H1 (cell line): ENCODE measurements at regions not wholly inside any gene's neighbourhood (a gene's known extent, or its start where the extent isn't known, plus 50 kb on each side); places are given as distances from the start of the nearest gene placed in this dataset.

Experiments used
- CTCF ChIA-PET: fragments of 300-600 bp; sonication (Branson Sonifier 250); formaldehyde crosslinking; loops from one replicate; lab custom pipeline; 2021; ENCODE audit not compliant: partially characterized antibody; lab: Charles Lee
- POLR2A ChIA-PET: fragments of 300-600 bp; sonication (Branson Sonifier 250); formaldehyde crosslinking; loops from one replicate; lab custom pipeline; 2021; ENCODE audit warnings: inconsistent platforms; ENCODE audit not compliant: partially characterized antibody; lab: Charles Lee
- DNase-seq, 2 experiments: peaks; one replicate each; pipeline versions ENCODE4 v3.0.0 to v3.0.0-alpha.2; 2010 to 2022; ENCODE audit warnings: low spot score in 2 of 2, low read depth in 1 of 2, mixed read lengths in 1 of 2
- FAIRE-seq: peaks from 2 replicates; lab custom pipeline; 2011; peaks lifted over from hg19 to GRCh38; lab: Jason Lieb, UNC
- H2AFZ ChIP-seq: 2 replicates; pipeline ENCODE4 v1.8.1; 2012; ENCODE audit warnings: low read length, inconsistent platforms
- H2AK5ac ChIP-seq: 2 replicates; pipeline ENCODE4 v1.6.1; 2013; ENCODE audit warnings: low read depth, low read length
- H2BK120ac ChIP-seq: replicated peaks from 2 replicates; pipeline ENCODE3; 2013; ENCODE audit warnings: low read depth, low read length, inconsistent platforms
- H2BK12ac ChIP-seq: 2 replicates; pipeline ENCODE4 v1.6.1; 2013; ENCODE audit warnings: low read depth, low read length
- H2BK15ac ChIP-seq: 2 replicates; pipeline ENCODE4 v1.6.1; 2013; ENCODE audit warnings: low read length
- H2BK20ac ChIP-seq: 2 replicates; pipeline ENCODE4 v1.6.1; 2013; ENCODE audit warnings: low read length
- H2BK5ac ChIP-seq: 2 replicates; pipeline ENCODE4 v1.6.1; 2013; ENCODE audit warnings: low read depth, low read length
- H3K14ac ChIP-seq: 2 replicates; pipeline ENCODE4 v1.6.1; 2013; ENCODE audit warnings: inconsistent platforms; ENCODE audit not compliant: insufficient read length
- H3K18ac ChIP-seq: 2 replicates; pipeline ENCODE4 v1.6.1; 2013; ENCODE audit warnings: low read length; ENCODE audit errors: extremely low read depth
- H3K23ac ChIP-seq: 2 replicates; pipeline ENCODE4 v1.6.1; 2013; ENCODE audit warnings: inconsistent platforms; ENCODE audit not compliant: insufficient read length
- H3K23me2 ChIP-seq: 2 replicates; pipeline ENCODE4 v1.6.1; 2013; ENCODE audit warnings: low read depth, low read length
- H3K27ac ChIP-seq: 2 replicates; pipeline ENCODE4 v1.6.1; 2011; ENCODE audit warnings: low read depth, low read length, inconsistent platforms
- H3K27me3 ChIP-seq, 4 experiments: replicated peaks in 1 of 4; 1 replicate in 1 of 4; 2 replicates in 3 of 4; pipeline versions ENCODE4 v1.6.1 to v1.8.1; 2011 to 2013; ENCODE audit warnings: low read length in 3 of 4, mild to moderate bottlenecking in 3 of 4, inconsistent platforms in 2 of 4, mixed read lengths in 2 of 4, moderate library complexity in 1 of 4; ENCODE audit not compliant: control insufficient read depth in 3 of 4, insufficient read depth in 3 of 4; ENCODE audit errors: extremely low read depth in 1 of 4
- H3K36me3 ChIP-seq, 4 experiments: 2 replicates each; pipeline versions ENCODE4 v1.6.1 to v1.8.1; 2011 to 2013; ENCODE audit warnings: mild to moderate bottlenecking in 4 of 4, low read length in 3 of 4, moderate library complexity in 2 of 4, control low read depth in 1 of 4, inconsistent platforms in 1 of 4; ENCODE audit not compliant: insufficient read depth in 4 of 4, control insufficient read depth in 2 of 4
- H3K4ac ChIP-seq: replicated peaks from 2 replicates; pipeline ENCODE3; 2013; ENCODE audit warnings: low read length, low read depth, mixed read lengths, inconsistent platforms; ENCODE audit not compliant: insufficient read length
- H3K4me1 ChIP-seq, 4 experiments: replicated peaks in 1 of 4; 1 replicate in 1 of 4; 2 replicates in 3 of 4; pipeline versions ENCODE4 v1.6.1 to v1.8.1; 2011 to 2013; ENCODE audit warnings: low read length in 3 of 4, inconsistent platforms in 2 of 4, mixed read lengths in 1 of 4; ENCODE audit not compliant: insufficient read depth in 4 of 4, control insufficient read depth in 3 of 4
- H3K4me2 ChIP-seq, 2 experiments: 2 replicates each; pipeline versions ENCODE4 v1.6.1 to v1.8.1; 2011 to 2013; ENCODE audit warnings: low read depth in 2 of 2, low read length in 2 of 2, control low read depth in 1 of 2, inconsistent platforms in 1 of 2, mild to moderate bottlenecking in 1 of 2; ENCODE audit not compliant: insufficient read depth in 1 of 2
- H3K4me3 ChIP-seq, 4 experiments: fragments of 200-600, 300-600 bp in 1 of 4; sonication (generic), shearing (Covaris generic), sonication (Bioruptor Twin) in 1 of 4; 2 replicates each; pipeline versions ENCODE4 v1.5.1 to v1.8.1; 2011 to 2016; ENCODE audit warnings: low read length in 4 of 4, low read depth in 3 of 4, control low read depth in 2 of 4, inconsistent platforms in 2 of 4, mild to moderate bottlenecking in 2 of 4, mixed read lengths in 1 of 4, moderate library complexity in 1 of 4; ENCODE audit not compliant: insufficient read depth in 2 of 4; ENCODE audit errors: extremely low read depth in 1 of 4
- H3K56ac ChIP-seq: replicated peaks from 2 replicates; pipeline ENCODE3; 2013; ENCODE audit warnings: low read depth, mild to moderate bottlenecking, mixed read lengths, low read length, inconsistent platforms; ENCODE audit not compliant: insufficient read length
- H3K79me1 ChIP-seq: 2 replicates; pipeline ENCODE4 v1.6.1; 2013; ENCODE audit warnings: low read depth, low read length, control low read depth
- H3K79me2 ChIP-seq, 2 experiments: 2 replicates each; pipeline versions ENCODE4 v1.6.1 to v1.8.1; 2012 to 2013; ENCODE audit warnings: low read length in 2 of 2, mild to moderate bottlenecking in 2 of 2, inconsistent platforms in 1 of 2; ENCODE audit not compliant: insufficient read depth in 2 of 2, control insufficient read depth in 1 of 2
- H3K9ac ChIP-seq, 4 experiments: replicated peaks in 1 of 4; 1 replicate in 1 of 4; 2 replicates in 3 of 4; pipeline versions ENCODE4 v1.6.1 to v1.8.1; 2011 to 2013; ENCODE audit warnings: low read depth in 3 of 4, low read length in 3 of 4, control low read depth in 2 of 4, mild to moderate bottlenecking in 2 of 4, moderate library complexity in 2 of 4, inconsistent platforms in 1 of 4; ENCODE audit errors: extremely low read depth in 1 of 4
- H3K9me3 ChIP-seq, 2 experiments: 2 replicates each; pipeline versions ENCODE4 v1.6.1 to v1.8.1; 2012 to 2013; ENCODE audit warnings: mild to moderate bottlenecking in 2 of 2, moderate library complexity in 2 of 2, control low read depth in 1 of 2, inconsistent platforms in 1 of 2, low read depth in 1 of 2, low read length in 1 of 2, mixed read lengths in 1 of 2; ENCODE audit not compliant: insufficient read depth in 2 of 2
- H4K20me1 ChIP-seq, 2 experiments: replicated peaks in 1 of 2; 2 replicates each; pipeline versions ENCODE3 to v1.8.1; 2011 to 2013; ENCODE audit warnings: inconsistent platforms in 2 of 2, low read length in 2 of 2, mild to moderate bottlenecking in 1 of 2; ENCODE audit not compliant: insufficient read depth in 2 of 2, control insufficient read depth in 1 of 2
- H4K5ac ChIP-seq: 2 replicates; pipeline ENCODE4 v1.6.1; 2013; ENCODE audit warnings: low read length, low read depth, mixed read lengths, inconsistent platforms; ENCODE audit not compliant: insufficient read length
- H4K8ac ChIP-seq: 2 replicates; pipeline ENCODE4 v1.8.0; 2013; ENCODE audit warnings: mild to moderate bottlenecking, moderate library complexity, low read length, inconsistent platforms; ENCODE audit not compliant: insufficient read depth; ENCODE audit errors: extremely low read depth
- H4K91ac ChIP-seq: replicated peaks from 2 replicates; pipeline ENCODE3; 2013; ENCODE audit warnings: low read length, mixed read lengths, inconsistent platforms; ENCODE audit not compliant: insufficient read length
- ASH2L ChIP-seq: fragments of 200-600, 300-600 bp; sonication (generic); IDR thresholded peaks from one replicate; pipeline ENCODE4 v1.7.1; 2017; ENCODE audit warnings: low read length
- CBX8 ChIP-seq: fragments of 300-800, 300-1000 bp; sonication (generic); IDR thresholded peaks from 2 replicates; pipeline ENCODE4 v1.7.1; 2016; ENCODE audit warnings: low read depth, low read length, borderline replicate concordance
- CEBPB ChIP-seq: IDR thresholded peaks from 2 replicates; pipeline ENCODE4 v1.6.1; 2012; ENCODE audit warnings: low read depth, low read length
- EP300 ChIP-seq, 2 experiments: IDR thresholded peaks; 1 replicate in 1 of 2; 2 replicates in 1 of 2; pipeline ENCODE4 v1.6.1; 2011 to 2012; ENCODE audit warnings: low read depth in 2 of 2, low read length in 2 of 2, mild to moderate bottlenecking in 2 of 2, borderline replicate concordance in 1 of 2, inconsistent platforms in 1 of 2, moderate library complexity in 1 of 2
- JUND ChIP-seq: IDR thresholded peaks from 2 replicates; pipeline ENCODE4 v1.6.1; 2011; ENCODE audit warnings: mild to moderate bottlenecking, improper control_type of control experiment, low read length
- MAFK ChIP-seq: IDR thresholded peaks from 2 replicates; pipeline ENCODE4 v1.6.1; 2012; ENCODE audit warnings: low read depth, mild to moderate bottlenecking, improper control_type of control experiment, low read length
- POLR2A ChIP-seq, 2 experiments: IDR thresholded peaks; 1 replicate in 1 of 2; 2 replicates in 1 of 2; pipeline ENCODE4 v1.6.1; 2011; ENCODE audit warnings: low read depth in 2 of 2, low read length in 2 of 2, mild to moderate bottlenecking in 2 of 2; ENCODE audit errors: control extremely low read depth in 1 of 2
- RAD21 ChIP-seq, 2 experiments: IDR thresholded peaks in 1 of 2; conservative IDR thresholded peaks in 1 of 2; 2 replicates each; pipeline ENCODE4 v1.6.1; 2011; ENCODE audit warnings: low read depth in 2 of 2, low read length in 2 of 2, improper control_type of control experiment in 1 of 2, inconsistent platforms in 1 of 2, mild to moderate bottlenecking in 1 of 2, moderate library complexity in 1 of 2
- RBBP5 ChIP-seq: IDR thresholded peaks from 2 replicates; pipeline ENCODE4 v1.7.1; 2012; ENCODE audit warnings: low read depth, mild to moderate bottlenecking, inconsistent platforms, low read length, moderate library complexity, borderline replicate concordance
- RNF2 ChIP-seq: fragments of 200-900, 300-1000 bp; sonication (generic); IDR thresholded peaks from 2 replicates; pipeline ENCODE4 v1.7.1; 2016; ENCODE audit warnings: borderline replicate concordance, low read depth, mild to moderate bottlenecking, antibody characterized with exemption, low read length; ENCODE audit not compliant: poor library complexity, severe bottlenecking; ENCODE audit errors: missing control alignments
- SIN3A ChIP-seq, 2 experiments: IDR thresholded peaks in 1 of 2; conservative IDR thresholded peaks in 1 of 2; 2 replicates each; pipeline ENCODE4 v1.6.1; 2011 to 2012; ENCODE audit warnings: low read length in 2 of 2, improper control_type of control experiment in 1 of 2, low read depth in 1 of 2, mild to moderate bottlenecking in 1 of 2
- SIRT6 ChIP-seq: IDR thresholded peaks from one replicate; pipeline ENCODE4 v1.7.1; 2012; ENCODE audit warnings: low read length, inconsistent platforms
- TBP ChIP-seq: IDR thresholded peaks from 2 replicates; pipeline ENCODE4 v1.6.1; 2011; ENCODE audit warnings: low read depth, low read length, improper control_type of control experiment
- WGBS, 2 experiments: shearing (Covaris generic) in 1 of 2; methylation state at CpG; one replicate each; pipeline versions ENCODE4 v1.1.6 to v1.1.7; 2013 to 2015; ENCODE audit warnings: low lambda C conversion rate in 2 of 2, mixed read lengths in 2 of 2, inconsistent platforms in 1 of 2, low coverage in 1 of 2, missing lambda C conversion rate in 1 of 2; ENCODE audit not compliant: insufficient replicate concordance in 2 of 2, insufficient coverage in 1 of 2, insufficient read length in 1 of 2; ENCODE audit errors: extremely low coverage in 1 of 2, missing lambda C conversion rate in 1 of 2; 5-methylcytosine and 5-hydroxymethylcytosine counted together

GRCh38 chr3:43159131-43159875 lies 53.4 kb upstream of the POMGNT2 start:
- Histone ChIP-seq H3K56ac (no peak overlapping the region), H2BK5ac (no peak overlapping the region), H2BK20ac (no peak overlapping the region), H4K20me1 (no peaks in the 10 kb centered on the region), H3K36me3 (no peaks in the 10 kb centered on the region), H3K9ac (no peak overlapping the region), H3K23ac (no peak overlapping the region), H3K27me3 (peaks cover 0 to 6% (median 0%) of the 10 kb centered on the region in 4 experiments; a peak in 3 of 7 replicates), H4K5ac (no peak overlapping the region), H3K79me2 (no peaks in the 10 kb centered on the region), H3K4me3 (no peak overlapping the region), H3K23me2 (no peaks in the 10 kb centered on the region), H3K9me3 (no peaks in the 10 kb centered on the region), H4K8ac (no peak overlapping the region), H3K4ac (no peak overlapping the region), H2AFZ (no peak overlapping the region), H3K27ac (no peak overlapping the region), H2BK12ac (no peak overlapping the region), H2BK120ac (no peak overlapping the region), H3K4me2 (no peak overlapping the region), H3K79me1 (no peaks in the 10 kb centered on the region), H2BK15ac (no peak overlapping the region), H3K14ac (no peak overlapping the region), H3K4me1 (peaks cover 0 to 7% (median 3%) of the 10 kb centered on the region in 4 experiments; a peak in 3 of 7 replicates), H3K18ac (no peak overlapping the region), H4K91ac (no peak overlapping the region), H2AK5ac (no peak overlapping the region)
- 88% methylated on average over 8 of the region's 8 CpGs; no CpG with 5 or more reads in 1 of the 2 experiments for WGBS, 2 experiments
- CTCF ChIA-PET: interaction anchor here (1.8 kb wide), 1 partner anchor 196 kb away, joined by 4 read pairs; no protein-coding TSS in a partner anchor
- POLR2A ChIA-PET: no interaction called here
- DNase-seq (no peak), FAIRE-seq (no peak)
- no peak for TF ChIP-seq POLR2A (IDR thresholded peaks at IDR 0.05; ENCODE audit: control extremely low read depth in 1 of 2, low read depth in 2 of 2, low read length in 2 of 2)
- TF ChIP-seq CBX8: no peak
- TF ChIP-seq TBP: no peak
- TF ChIP-seq JUND: no peak
- no peak for TF ChIP-seq RNF2
- TF ChIP-seq CEBPB: no peak
- TF ChIP-seq SIN3A (conservative IDR thresholded peaks at IDR 0.05 in 1 of 2, IDR thresholded peaks at IDR 0.05 in 1 of 2; ENCODE audit: low read depth in 1 of 2, low read length in 2 of 2): no peak
- no peak for TF ChIP-seq RBBP5
- TF ChIP-seq ASH2L: no peak
- TF ChIP-seq MAFK: no peak
- no peak for TF ChIP-seq RAD21 (IDR thresholded peaks at IDR 0.05 in 1 of 2, conservative IDR thresholded peaks at IDR 0.05 in 1 of 2; ENCODE audit: low read depth in 2 of 2, low read length in 2 of 2)
- no peak for TF ChIP-seq SIRT6
- TF ChIP-seq EP300 (IDR thresholded peaks at IDR 0.05; ENCODE audit: borderline replicate concordance in 1 of 2, low read depth in 2 of 2, low read length in 2 of 2): no peak
